Calu3 (cell line): ENCODE measurements at regions not wholly inside any gene's neighbourhood (a gene's known extent, or its start where the extent isn't known, plus 50 kb on each side); places are given as distances from the start of the nearest gene placed in this dataset.

Experiments
- BruUV-seq: library from RNA; stranded (reverse); fragments of 400-500 nt; replicated peaks from 2 replicates; lab custom pipeline; 2021; lab: Mats Ljungman, UMichigan
- CTCF ChIA-PET: fragments of 300-600 bp; sonication (Branson Sonifier 250); formaldehyde crosslinking; loops from one replicate; lab custom pipeline; 2022; ENCODE audit warnings: antibody characterized with exemption; lab: Charles Lee
- DNase-seq: peaks from one replicate; pipeline ENCODE4 v3.0.0; 2022
- H3K27ac Mint-ChIP-seq: one replicate; pipeline ENCODE4 v1.8.0; 2022; ENCODE audit warnings: mixed read lengths; ENCODE audit not compliant: unreplicated experiment
- H3K27me3 Mint-ChIP-seq: one replicate; pipeline ENCODE4 v1.8.0; 2022; ENCODE audit warnings: mixed read lengths; ENCODE audit not compliant: unreplicated experiment
- H3K36me3 Mint-ChIP-seq: one replicate; pipeline ENCODE4 v1.8.0; 2022; ENCODE audit warnings: mild to moderate bottlenecking, moderate library complexity, mixed read lengths; ENCODE audit not compliant: insufficient read depth, unreplicated experiment
- H3K4me1 Mint-ChIP-seq: one replicate; pipeline ENCODE4 v1.8.0; 2022; ENCODE audit warnings: mild to moderate bottlenecking, low read depth, mixed read lengths; ENCODE audit not compliant: unreplicated experiment
- H3K4me3 Mint-ChIP-seq: one replicate; pipeline ENCODE4 v1.8.0; 2022; ENCODE audit warnings: mild to moderate bottlenecking, low read depth, moderate library complexity, mixed read lengths; ENCODE audit not compliant: unreplicated experiment
- H3K9me3 Mint-ChIP-seq: one replicate; pipeline ENCODE4 v1.8.0; 2022; ENCODE audit warnings: low read depth, mixed read lengths; ENCODE audit not compliant: unreplicated experiment
- intact Hi-C: fragments of 100-400 bp; cut with micrococcal nuclease; formaldehyde crosslinking; loops from one replicate; pipeline ENCODE4 v1.10.0; 2022; ENCODE audit not compliant: unreplicated experiment
- TF ChIP-seq, protein P1 (sequence below): fragments of 200-600 bp; IDR thresholded peaks from one replicate; pipeline ENCODE4 v1.8.0; 2022; ENCODE audit warnings: antibody characterized with exemption; ENCODE audit not compliant: unreplicated experiment

DNA sequence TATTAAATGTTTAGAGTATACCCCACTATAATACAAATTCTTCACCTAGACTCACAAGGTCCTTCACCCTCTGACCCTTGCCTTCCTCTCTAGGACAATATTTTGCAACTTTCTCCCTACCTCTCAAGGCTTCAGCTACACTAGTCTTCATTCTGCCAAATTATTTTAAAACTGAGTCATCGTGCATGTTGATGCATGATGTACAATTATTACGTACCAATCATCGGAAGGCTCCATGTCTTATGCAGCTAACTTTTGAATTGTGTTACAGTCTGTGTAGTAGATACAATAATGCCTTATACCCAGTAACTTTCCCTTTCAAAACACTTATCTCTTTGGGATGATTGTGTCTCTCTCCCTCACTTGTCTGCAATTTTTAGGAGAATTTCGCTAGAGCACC, 98.5 kb upstream of the ROBO2 start:
- Mint-ChIP-seq H3K36me3 (no peaks in the 10 kb centered on the region), H3K27me3 (no peaks in the 10 kb centered on the region), H3K4me3 (no peak overlapping the region), H3K27ac (no peak overlapping the region), H3K9me3 (peaks cover 3% of the 10 kb centered on the region), H3K4me1 (peaks cover 11% of the 10 kb centered on the region)
- no peak for DNase-seq
- TF ChIP-seq, protein P1, sequence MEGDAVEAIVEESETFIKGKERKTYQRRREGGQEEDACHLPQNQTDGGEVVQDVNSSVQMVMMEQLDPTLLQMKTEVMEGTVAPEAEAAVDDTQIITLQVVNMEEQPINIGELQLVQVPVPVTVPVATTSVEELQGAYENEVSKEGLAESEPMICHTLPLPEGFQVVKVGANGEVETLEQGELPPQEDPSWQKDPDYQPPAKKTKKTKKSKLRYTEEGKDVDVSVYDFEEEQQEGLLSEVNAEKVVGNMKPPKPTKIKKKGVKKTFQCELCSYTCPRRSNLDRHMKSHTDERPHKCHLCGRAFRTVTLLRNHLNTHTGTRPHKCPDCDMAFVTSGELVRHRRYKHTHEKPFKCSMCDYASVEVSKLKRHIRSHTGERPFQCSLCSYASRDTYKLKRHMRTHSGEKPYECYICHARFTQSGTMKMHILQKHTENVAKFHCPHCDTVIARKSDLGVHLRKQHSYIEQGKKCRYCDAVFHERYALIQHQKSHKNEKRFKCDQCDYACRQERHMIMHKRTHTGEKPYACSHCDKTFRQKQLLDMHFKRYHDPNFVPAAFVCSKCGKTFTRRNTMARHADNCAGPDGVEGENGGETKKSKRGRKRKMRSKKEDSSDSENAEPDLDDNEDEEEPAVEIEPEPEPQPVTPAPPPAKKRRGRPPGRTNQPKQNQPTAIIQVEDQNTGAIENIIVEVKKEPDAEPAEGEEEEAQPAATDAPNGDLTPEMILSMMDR, result no peak
- intact Hi-C loops, result no loop called here
- CTCF ChIA-PET, result no interaction called here
- no TSS peak for BruUV-seq

DNA sequence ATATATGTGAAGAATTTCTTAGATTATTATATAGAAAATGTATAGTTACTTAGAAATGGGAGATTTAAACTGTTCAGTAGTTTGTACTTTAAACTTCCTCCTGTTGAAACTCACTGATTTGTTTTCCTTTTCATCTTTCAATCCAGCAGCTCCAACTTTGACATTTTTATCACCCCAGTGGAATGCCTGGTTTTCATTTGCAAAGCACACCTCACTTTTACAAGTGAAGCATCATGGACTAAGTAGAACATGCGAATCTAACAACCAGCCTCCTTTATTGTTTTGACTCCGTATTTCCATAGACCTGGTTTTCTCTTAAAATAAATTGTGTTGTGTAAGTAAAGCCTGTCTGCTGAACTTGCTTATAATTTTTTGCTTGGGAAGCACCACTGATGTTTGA, 97.8 kb upstream of the ROBO2 start:
- H3K9me3 Mint-ChIP-seq, result peaks cover 3% of the 10 kb centered on the region
- H3K4me1 Mint-ChIP-seq, result peaks cover 11% of the 10 kb centered on the region
- DNase-seq, result no peak
- H3K27ac Mint-ChIP-seq, result no peak overlapping the region
- BruUV-seq, result no TSS peak
- H3K4me3 Mint-ChIP-seq, result no peak overlapping the region
- intact Hi-C loops, result no loop called here
- CTCF ChIA-PET, result no interaction called here
- TF ChIP-seq, protein P1, result no peak
- no peaks in the 10 kb centered on the region for H3K36me3 Mint-ChIP-seq
- H3K27me3 Mint-ChIP-seq, result no peaks in the 10 kb centered on the region

DNA sequence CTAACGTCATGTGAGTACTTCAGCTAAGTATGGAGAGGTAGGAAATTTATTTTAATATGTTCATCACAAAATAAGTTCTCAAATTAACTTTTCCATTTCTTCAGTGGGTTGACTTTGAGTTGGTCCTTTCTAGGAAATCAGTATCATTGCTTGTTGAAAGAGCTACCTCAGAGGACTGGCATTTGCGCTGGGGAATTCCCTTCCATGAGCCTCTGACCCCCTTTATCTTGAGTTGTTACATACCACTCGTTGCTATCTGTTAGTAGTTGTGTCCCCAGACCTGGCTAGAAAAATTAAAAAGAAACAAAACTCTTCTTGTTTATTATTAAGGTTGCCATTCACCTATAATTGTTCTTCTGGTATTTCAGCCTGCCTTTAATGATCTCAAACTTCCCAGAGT, 96.8 kb upstream of the ROBO2 start:
- CTCF ChIA-PET, result no interaction called here
- no peak overlapping the region for H3K27ac Mint-ChIP-seq
- intact Hi-C loops, result no loop called here

DNA sequence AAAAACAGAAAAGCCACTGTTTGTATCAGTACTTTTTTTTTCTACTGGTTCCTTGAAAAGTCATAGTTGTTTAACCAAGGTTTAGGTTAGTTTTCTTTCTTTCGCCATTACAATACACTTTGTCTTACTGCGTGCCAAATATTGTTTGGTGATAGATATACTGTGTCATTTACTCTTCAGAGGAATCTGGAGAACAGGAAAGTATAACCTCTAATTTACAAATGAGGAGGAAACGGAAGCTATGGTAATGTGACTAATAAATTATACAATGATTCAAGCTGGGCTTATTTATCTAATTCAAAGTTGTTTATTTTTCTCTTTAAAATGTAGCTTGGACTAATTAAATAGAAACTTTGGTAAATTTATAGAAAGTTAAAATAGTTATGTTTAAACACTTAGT, 96.2 kb upstream of the ROBO2 start:
- Mint-ChIP-seq H3K9me3 (no peaks in the 10 kb centered on the region), H3K27ac (no peak overlapping the region), H3K4me1 (peaks cover 11% of the 10 kb centered on the region), H3K27me3 (no peaks in the 10 kb centered on the region), H3K4me3 (no peak overlapping the region), H3K36me3 (no peaks in the 10 kb centered on the region)
- CTCF ChIA-PET, result interaction anchor here (0.6 kb wide), 2 partner anchors 42 to 1883 kb away, joined by 3 read pairs; no protein-coding TSS in a partner anchor
- intact Hi-C loops, result no loop called here
- no TSS peak for BruUV-seq
- DNase-seq, result no peak
- TF ChIP-seq, protein P1, result no peak

More for the DNA sequence above, 96.8 kb upstream of the ROBO2 start:
- peak; percentile 43 for DNase-seq
- TF ChIP-seq, protein P1, result no peak
- H3K9me3 Mint-ChIP-seq, result peaks cover 3% of the 10 kb centered on the region
- no peak overlapping the region for H3K4me3 Mint-ChIP-seq
- BruUV-seq, result no TSS peak
- H3K27me3 Mint-ChIP-seq, result no peaks in the 10 kb centered on the region
- peaks cover 11% of the 10 kb centered on the region for H3K4me1 Mint-ChIP-seq
- H3K36me3 Mint-ChIP-seq, result no peaks in the 10 kb centered on the region
